Activated CD8-positive, alpha-beta T cell treated with anti-CD3 and anti-CD28 coated beads for 36 hours (primary cell): ENCODE measurements at regions not wholly inside any gene's neighbourhood (a gene's known extent, or its start where the extent isn't known, plus 50 kb on each side); places are given as distances from the start of the nearest gene placed in this dataset.

Source experiments
- ATAC-seq: fragments of 200-7000 bp; cut with Tn5 transposase; one replicate; pipeline ENCODE4 v1.10.0; 2021; ENCODE audit warnings: mild to moderate bottlenecking, moderate library complexity
- CTCF ChIA-PET: fragments of 350-600 bp; sonication (Branson Sonifier 250); formaldehyde crosslinking; loops from one replicate; lab custom pipeline; 2021; ENCODE audit warnings: antibody characterized with exemption; lab: Charles Lee
- POLR2A ChIA-PET: fragments of 350-600 bp; sonication (Branson Sonifier 250); formaldehyde crosslinking; loops from one replicate; lab custom pipeline; 2021; ENCODE audit warnings: antibody characterized with exemption; lab: Charles Lee
- DNase-seq: peaks from one replicate; pipeline ENCODE4 v3.0.0-alpha.2; 2020
- H3K27ac Mint-ChIP-seq: one replicate; pipeline ENCODE4 v1.8.0; 2021; ENCODE audit warnings: mild to moderate bottlenecking, mixed read lengths
- H3K27me3 Mint-ChIP-seq: one replicate; pipeline ENCODE4 v1.8.0; 2021; ENCODE audit warnings: mixed read lengths
- H3K36me3 Mint-ChIP-seq: one replicate; pipeline ENCODE4 v1.8.0; 2021; ENCODE audit warnings: low read depth, mixed read lengths
- H3K4me1 Mint-ChIP-seq: one replicate; pipeline ENCODE4 v1.8.0; 2021; ENCODE audit warnings: low read depth, mixed read lengths
- H3K4me3 Mint-ChIP-seq: one replicate; pipeline ENCODE4 v1.8.0; 2021; ENCODE audit warnings: mild to moderate bottlenecking, moderate library complexity, mixed read lengths
- H3K9me3 Mint-ChIP-seq: one replicate; pipeline ENCODE4 v1.8.0; 2021; ENCODE audit warnings: mixed read lengths
- CTCF ChIP-seq: fragments of 200-600 bp; IDR thresholded peaks from one replicate; pipeline ENCODE4 v1.8.0; 2022; ENCODE audit warnings: antibody characterized with exemption, mild to moderate bottlenecking
- intact Hi-C: fragments of 100-400 bp; cut with micrococcal nuclease; formaldehyde crosslinking; loops from one replicate; pipeline ENCODE4 v1.10.0; 2022

GRCh38 chr18:75656563-75657247 lies 229.2 kb upstream of the SMIM21 start:
- Mint-ChIP-seq H3K4me3 (no peak overlapping the region), H3K36me3 (no peaks in the 10 kb centered on the region), H3K9me3 (peaks cover 8% of the 10 kb centered on the region), H3K4me1 (no peaks in the 10 kb centered on the region), H3K27ac (no peak overlapping the region), H3K27me3 (peaks cover 3% of the 10 kb centered on the region)
- intact Hi-C loops = no loop called here
- DNase-seq (no peak), ATAC-seq (no peak)
- ChIA-PET CTCF (no interaction called here), POLR2A (no interaction called here)
- TF ChIP-seq CTCF = no peak

- intact Hi-C loops = no loop called here
- CTCF ChIA-PET = no interaction called here
- H3K36me3 Mint-ChIP-seq = no peaks in the 10 kb centered on the region
- peaks cover 3% of the 10 kb centered on the region for H3K27me3 Mint-ChIP-seq
- no peak overlapping the region for H3K4me3 Mint-ChIP-seq
- peaks cover 5% of the 10 kb centered on the region for H3K9me3 Mint-ChIP-seq
- H3K27ac Mint-ChIP-seq = no peak overlapping the region
- no peak for TF ChIP-seq CTCF
- POLR2A ChIA-PET = no interaction called here
- DNase-seq = no peak
- ATAC-seq = no peak
- H3K4me1 Mint-ChIP-seq = no peaks in the 10 kb centered on the region
Measured at GRCh38 chr18:75656035-75656434, 228.5 kb upstream of the SMIM21 start.

- Mint-ChIP-seq H3K4me3 (no peak overlapping the region), H3K27ac (no peak overlapping the region), H3K36me3 (no peaks in the 10 kb centered on the region), H3K27me3 (peaks cover 3% of the 10 kb centered on the region), H3K9me3 (no peaks in the 10 kb centered on the region), H3K4me1 (no peaks in the 10 kb centered on the region)
- TF ChIP-seq CTCF = no peak
- POLR2A ChIA-PET = no interaction called here
- CTCF ChIA-PET = no interaction called here
- intact Hi-C loops = no loop called here
- ATAC-seq (no peak), DNase-seq (no peak)
Measured at GRCh38 chr18:75654851-75655751, 227.6 kb upstream of the SMIM21 start.

- Mint-ChIP-seq H3K36me3 (no peaks in the 10 kb centered on the region), H3K9me3 (no peaks in the 10 kb centered on the region), H3K27ac (no peak overlapping the region), H3K4me3 (no peak overlapping the region), H3K27me3 (peaks cover 3% of the 10 kb centered on the region), H3K4me1 (no peaks in the 10 kb centered on the region)
- ChIA-PET POLR2A (no interaction called here), CTCF (no interaction called here)
- ATAC-seq = no peak
- TF ChIP-seq CTCF = no peak
- intact Hi-C loops = no loop called here
- no peak for DNase-seq
Measured at GRCh38 chr18:75654386-75654785, 226.9 kb upstream of the SMIM21 start.

- ChIA-PET CTCF (no interaction called here), POLR2A (no interaction called here)
- Mint-ChIP-seq H3K36me3 (no peaks in the 10 kb centered on the region), H3K27me3 (peaks cover 3% of the 10 kb centered on the region), H3K27ac (no peak overlapping the region), H3K4me3 (no peak overlapping the region), H3K4me1 (no peaks in the 10 kb centered on the region), H3K9me3 (no peaks in the 10 kb centered on the region)
- ATAC-seq = no peak
- intact Hi-C loops = no loop called here
- no peak for DNase-seq
- TF ChIP-seq CTCF = no peak
Measured at GRCh38 chr18:75652528-75652927, 225.0 kb upstream of the SMIM21 start.
